GM12891 (cell line): ENCODE measurements at regions not wholly inside any gene's neighbourhood (a gene's known extent, or its start where the extent isn't known, plus 50 kb on each side); places are given as distances from the start of the nearest gene placed in this dataset.

Experiments
- POLR2A ChIP-seq: IDR thresholded peaks from 2 replicates; pipeline ENCODE4 v1.6.1; 2011; ENCODE audit warnings: low read depth, low read length, control low read depth
- POLR2AphosphoS5 ChIP-seq: IDR thresholded peaks from 2 replicates; pipeline ENCODE4 v1.6.1; 2011; ENCODE audit warnings: low read depth, low read length, control low read depth
- SPI1 ChIP-seq: IDR thresholded peaks from 2 replicates; pipeline ENCODE4 v1.6.1; 2011; ENCODE audit warnings: low read depth, low read length, control low read depth
- TAF1 ChIP-seq: IDR thresholded peaks from 2 replicates; pipeline ENCODE4 v1.6.1; 2011; ENCODE audit warnings: low read depth, low read length, control low read depth

DNA sequence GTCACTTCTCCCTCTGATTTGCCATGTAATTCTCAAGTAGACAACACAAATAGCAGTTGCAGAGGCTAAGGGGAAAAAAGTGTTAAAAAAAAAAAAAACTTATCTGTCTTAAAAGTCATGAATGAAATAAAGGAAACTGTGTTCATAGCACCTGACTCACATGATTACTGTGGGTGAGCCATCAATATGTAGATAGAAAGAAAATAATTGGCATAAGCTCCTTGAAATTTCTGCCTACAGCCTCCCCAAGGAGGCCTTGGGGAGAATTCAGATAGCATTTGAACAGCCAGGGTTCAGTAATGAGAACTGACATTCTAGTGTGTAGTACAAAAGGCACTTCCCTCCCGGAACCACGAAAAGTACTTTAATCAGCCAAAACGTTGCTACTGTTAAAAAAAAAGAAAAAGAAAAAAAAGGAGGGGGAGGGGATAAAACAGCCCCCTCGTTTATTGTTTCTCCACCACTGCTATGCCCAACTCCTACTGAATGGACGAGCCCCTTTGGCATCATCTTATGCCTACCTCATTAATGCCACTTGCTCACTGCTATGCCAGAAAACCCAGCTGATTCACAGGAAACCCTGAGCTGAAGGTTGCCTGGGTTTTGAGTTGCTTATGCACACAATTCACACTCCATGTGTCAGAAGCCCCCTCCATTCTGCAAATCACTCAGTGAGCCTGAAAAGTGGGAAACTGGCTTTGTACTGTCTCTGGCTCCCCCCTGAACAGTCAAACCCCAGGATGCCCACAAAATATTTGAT lies 65.5 kb upstream of the KLF7 start:
- TF ChIP-seq POLR2AphosphoS5 = no peak
- no peak for TF ChIP-seq SPI1
- TF ChIP-seq POLR2A = no peak
- no peak for TF ChIP-seq TAF1
